Upper lobe of left lung (tissue), 6 donors: ENCODE measurements at regions not wholly inside any gene's neighbourhood (a gene's known extent, or its start where the extent isn't known, plus 50 kb on each side); places are given as distances from the start of the nearest gene placed in this dataset.

ENCODE experiments used
- ATAC-seq, 2 donors: fragments of 200-7000 bp; cut with Tn5 transposase; one replicate each; pipeline ENCODE4 v1.9.1; 2022; ENCODE audit warnings: mild to moderate bottlenecking in 2 of 2, moderate library complexity in 2 of 2; ENCODE audit not compliant: low FRiP score in 2 of 2
- DNase-seq, 2 donors: peaks; one replicate each; pipeline ENCODE4 v3.0.0-alpha.2; 2019 to 2020
- H3K27ac ChIP-seq, 4 donors: fragments of 200-600 bp; sonication (generic); one replicate each; pipeline ENCODE4 v1.5.1; 2016 to 2019
- H3K27me3 ChIP-seq, 4 donors: fragments of 200-600 bp; sonication (generic); one replicate each; pipeline ENCODE4 v1.5.1; 2017 to 2019
- H3K36me3 ChIP-seq, 4 donors: fragments of 200-600 bp; sonication (generic); one replicate each; pipeline ENCODE4 v1.5.1; 2016 to 2019
- H3K4me1 ChIP-seq, 4 donors: fragments of 200-600 bp; sonication (generic); one replicate each; pipeline ENCODE4 v1.5.1; 2018 to 2019
- H3K4me3 ChIP-seq, 4 donors: fragments of 200-600 bp; sonication (generic); one replicate each; pipeline ENCODE4 v1.5.1; 2017 to 2019; ENCODE audit warnings: mild to moderate bottlenecking in 2 of 4, moderate library complexity in 1 of 4
- H3K9me3 ChIP-seq, 4 donors: fragments of 200-600 bp; sonication (generic); one replicate each; pipeline ENCODE4 v1.5.1; 2018 to 2019
- EP300 ChIP-seq, 4 donors: sonication (generic); formaldehyde crosslinking; IDR thresholded peaks; one replicate each; pipeline ENCODE4 v1.5.1; 2017; ENCODE audit warnings: antibody characterized with exemption in 4 of 4, control low read depth in 2 of 4
- POLR2A ChIP-seq, 4 donors: fragments of 450-650 bp; IDR thresholded peaks; one replicate each; pipeline ENCODE4 v1.5.1; 2016 to 2017; ENCODE audit warnings: antibody characterized with exemption in 4 of 4, mild to moderate bottlenecking in 2 of 4
- POLR2AphosphoS5 ChIP-seq, 2 donors: sonication (generic); formaldehyde crosslinking; IDR thresholded peaks; one replicate each; pipeline ENCODE4 v1.5.1; 2017; ENCODE audit warnings: antibody characterized with exemption in 2 of 2
- WGBS, 2 donors: methylation state at CpG; one replicate each; pipeline ENCODE4 v1.1.5; 2017 to 2018; 5-methylcytosine and 5-hydroxymethylcytosine counted together
- TF ChIP-seq, protein P1 (sequence below), 6 experiments: fragments of 450-650 bp in 4 of 6; fragments of 200-600 bp in 2 of 6; sonication (generic) in 2 of 6; IDR thresholded peaks; one replicate each; pipeline ENCODE4 v1.5.1; 2016 to 2019; ENCODE audit warnings: antibody characterized with exemption in 6 of 6
- donor health status: DM: no; HTN: no; CAD: no; lungs with moderate emphysema.
- donor health status: DM: no; HTN: yes; CAD: no; lungs with severe emphysema.

DNA sequence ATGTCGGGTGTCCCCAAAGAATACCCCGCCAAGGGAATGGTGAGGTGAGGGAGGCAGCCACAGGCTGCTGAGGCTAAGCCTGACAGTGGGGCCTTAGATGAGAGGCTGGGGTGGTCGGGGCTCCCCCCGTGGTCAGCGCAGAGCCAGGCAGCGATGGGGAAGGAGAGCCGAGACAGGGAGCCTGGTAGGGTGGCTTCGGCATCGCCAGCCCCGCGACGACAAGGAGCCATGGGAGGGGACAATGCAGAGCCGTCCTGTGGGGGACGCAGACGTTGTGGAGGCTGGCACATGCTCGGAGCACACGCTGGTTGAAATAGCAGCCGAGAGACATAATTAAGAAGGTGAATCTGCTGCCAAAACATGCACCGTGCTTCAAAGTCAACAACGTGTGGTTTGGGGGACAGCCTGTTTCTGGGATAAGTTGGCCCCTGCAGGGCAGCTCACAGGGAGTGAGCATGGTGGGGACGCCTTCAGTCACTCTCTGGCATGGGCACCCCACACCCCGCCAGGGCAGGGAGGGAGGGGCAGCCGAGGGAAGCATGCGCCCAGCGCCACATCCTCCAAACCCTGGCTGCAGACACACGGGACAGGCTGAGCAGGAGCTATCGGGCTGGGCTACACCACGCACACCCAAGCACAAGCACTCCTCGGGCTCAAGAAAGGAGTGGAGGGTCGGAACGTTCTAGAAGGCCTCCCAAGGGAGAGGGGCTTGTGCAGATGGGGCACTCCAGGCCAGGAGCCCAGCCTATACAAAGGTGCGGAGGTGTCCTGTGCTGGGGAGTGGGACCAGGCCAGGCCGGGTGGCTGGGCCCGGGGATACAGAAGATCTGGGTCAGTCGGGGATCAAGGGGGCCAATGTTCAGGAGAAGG is 66.6 kb upstream of the C14orf180 start:
- no peaks in the 10 kb centered on the region for H3K4me1 ChIP-seq
- H3K4me3 ChIP-seq: no peak overlapping the region
- no peaks in the 10 kb centered on the region for H3K27me3 ChIP-seq
- TF ChIP-seq, protein P1, sequence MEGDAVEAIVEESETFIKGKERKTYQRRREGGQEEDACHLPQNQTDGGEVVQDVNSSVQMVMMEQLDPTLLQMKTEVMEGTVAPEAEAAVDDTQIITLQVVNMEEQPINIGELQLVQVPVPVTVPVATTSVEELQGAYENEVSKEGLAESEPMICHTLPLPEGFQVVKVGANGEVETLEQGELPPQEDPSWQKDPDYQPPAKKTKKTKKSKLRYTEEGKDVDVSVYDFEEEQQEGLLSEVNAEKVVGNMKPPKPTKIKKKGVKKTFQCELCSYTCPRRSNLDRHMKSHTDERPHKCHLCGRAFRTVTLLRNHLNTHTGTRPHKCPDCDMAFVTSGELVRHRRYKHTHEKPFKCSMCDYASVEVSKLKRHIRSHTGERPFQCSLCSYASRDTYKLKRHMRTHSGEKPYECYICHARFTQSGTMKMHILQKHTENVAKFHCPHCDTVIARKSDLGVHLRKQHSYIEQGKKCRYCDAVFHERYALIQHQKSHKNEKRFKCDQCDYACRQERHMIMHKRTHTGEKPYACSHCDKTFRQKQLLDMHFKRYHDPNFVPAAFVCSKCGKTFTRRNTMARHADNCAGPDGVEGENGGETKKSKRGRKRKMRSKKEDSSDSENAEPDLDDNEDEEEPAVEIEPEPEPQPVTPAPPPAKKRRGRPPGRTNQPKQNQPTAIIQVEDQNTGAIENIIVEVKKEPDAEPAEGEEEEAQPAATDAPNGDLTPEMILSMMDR (IDR thresholded peaks at IDR 0.05): no peak
- no peak for TF ChIP-seq POLR2AphosphoS5 (IDR thresholded peaks at IDR 0.05)
- TF ChIP-seq POLR2A (IDR thresholded peaks at IDR 0.05): no peak
- TF ChIP-seq EP300 (IDR thresholded peaks at IDR 0.05): no peak
- peak in 1 of 2 donors; percentile 66 for DNase-seq
- H3K9me3 ChIP-seq: peaks cover 0 to 14% (median 11%) of the 10 kb centered on the region in 4 donors
- ATAC-seq: no peak
- 66% methylated on average over 31 to 35 of the region's 35 CpGs for WGBS, 2 donors
- H3K27ac ChIP-seq: no peak overlapping the region
- no peaks in the 10 kb centered on the region for H3K36me3 ChIP-seq

DNA sequence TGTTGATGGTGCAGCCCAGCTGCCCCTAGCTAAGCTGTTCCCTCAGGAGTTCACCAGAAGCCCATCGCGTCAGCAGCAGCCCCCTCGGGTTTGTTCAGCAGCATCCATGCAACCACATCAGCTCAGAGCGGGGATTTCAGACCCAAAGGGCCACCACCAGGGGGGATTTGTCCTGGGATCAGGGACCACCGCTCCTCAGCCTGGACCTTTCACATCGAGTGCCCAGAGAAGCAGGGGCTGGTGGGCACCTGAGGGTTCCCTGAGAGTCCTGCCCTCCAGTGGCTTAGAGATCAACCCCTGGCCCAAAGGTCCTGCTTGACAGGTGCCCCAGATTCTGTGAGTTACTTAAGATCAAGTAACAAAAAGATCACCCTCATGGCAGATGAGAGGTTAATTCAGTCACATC is 65.9 kb upstream of the C14orf180 start:
- ATAC-seq (no peak), DNase-seq (no peak)
- Histone ChIP-seq H3K4me3 (no peak overlapping the region), H3K9me3 (peaks cover 0 to 14% (median 11%) of the 10 kb centered on the region in 4 donors), H3K27ac (no peak overlapping the region), H3K4me1 (no peaks in the 10 kb centered on the region), H3K36me3 (no peaks in the 10 kb centered on the region), H3K27me3 (no peaks in the 10 kb centered on the region)
- TF ChIP-seq POLR2A (IDR thresholded peaks at IDR 0.05): no peak
- no peak for TF ChIP-seq POLR2AphosphoS5 (IDR thresholded peaks at IDR 0.05)
- no peak for TF ChIP-seq EP300 (IDR thresholded peaks at IDR 0.05)
- TF ChIP-seq, protein P1 (IDR thresholded peaks at IDR 0.05): no peak
- WGBS, 2 donors: 62 to 89% methylated on average over 2 to 4 of the region's 6 CpGs

DNA sequence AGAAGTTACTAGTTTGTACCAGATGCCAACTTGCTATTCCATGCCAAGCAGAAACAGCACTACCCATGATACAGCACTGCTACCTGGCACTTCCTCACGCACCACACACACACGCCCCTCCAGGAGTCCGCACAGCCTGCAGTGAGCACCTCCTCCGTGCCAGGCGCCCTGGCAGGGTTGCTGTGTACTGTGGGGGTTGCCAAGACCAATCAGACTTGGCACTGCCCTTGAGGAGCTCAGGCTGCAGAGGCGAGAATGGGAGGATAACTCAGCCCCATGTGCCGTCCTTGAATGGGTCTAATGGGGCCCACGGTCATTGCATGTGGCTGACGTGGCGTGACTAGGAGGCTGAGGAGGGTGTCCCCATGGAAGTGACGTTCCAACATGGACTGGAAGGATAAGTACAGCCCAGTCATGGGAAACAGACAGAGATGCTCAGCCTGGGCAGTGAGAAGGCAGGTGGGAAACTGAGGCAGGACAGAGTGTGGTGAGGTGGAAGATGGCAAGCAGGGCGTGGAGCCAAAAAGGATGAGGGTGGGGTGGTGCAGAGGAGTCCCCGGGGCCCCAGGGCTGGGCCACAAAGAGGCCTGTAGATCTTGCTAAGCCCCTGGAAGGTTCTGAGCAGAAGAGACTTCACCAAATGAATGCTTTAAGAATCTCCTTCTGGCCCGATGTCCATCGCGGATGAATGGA is 65.3 kb upstream of the C14orf180 start:
- TF ChIP-seq EP300 (IDR thresholded peaks at IDR 0.05): no peak
- TF ChIP-seq, protein P1 (IDR thresholded peaks at IDR 0.05): no peak
- no peak for TF ChIP-seq POLR2AphosphoS5 (IDR thresholded peaks at IDR 0.05)
- no peak for TF ChIP-seq POLR2A (IDR thresholded peaks at IDR 0.05)
- H3K27ac ChIP-seq: no peak overlapping the region
- 75 to 76% methylated on average over 12 to 16 of the region's 16 CpGs for WGBS, 2 donors
- H3K4me1 ChIP-seq: no peaks in the 10 kb centered on the region
- H3K36me3 ChIP-seq: no peaks in the 10 kb centered on the region
- no peaks in the 10 kb centered on the region for H3K27me3 ChIP-seq
- DNase-seq: no peak
- no peak overlapping the region for H3K4me3 ChIP-seq
- H3K9me3 ChIP-seq: peaks cover 0 to 14% (median 11%) of the 10 kb centered on the region in 4 donors
- ATAC-seq: peak in 1 of 2 donors; percentile 8

DNA sequence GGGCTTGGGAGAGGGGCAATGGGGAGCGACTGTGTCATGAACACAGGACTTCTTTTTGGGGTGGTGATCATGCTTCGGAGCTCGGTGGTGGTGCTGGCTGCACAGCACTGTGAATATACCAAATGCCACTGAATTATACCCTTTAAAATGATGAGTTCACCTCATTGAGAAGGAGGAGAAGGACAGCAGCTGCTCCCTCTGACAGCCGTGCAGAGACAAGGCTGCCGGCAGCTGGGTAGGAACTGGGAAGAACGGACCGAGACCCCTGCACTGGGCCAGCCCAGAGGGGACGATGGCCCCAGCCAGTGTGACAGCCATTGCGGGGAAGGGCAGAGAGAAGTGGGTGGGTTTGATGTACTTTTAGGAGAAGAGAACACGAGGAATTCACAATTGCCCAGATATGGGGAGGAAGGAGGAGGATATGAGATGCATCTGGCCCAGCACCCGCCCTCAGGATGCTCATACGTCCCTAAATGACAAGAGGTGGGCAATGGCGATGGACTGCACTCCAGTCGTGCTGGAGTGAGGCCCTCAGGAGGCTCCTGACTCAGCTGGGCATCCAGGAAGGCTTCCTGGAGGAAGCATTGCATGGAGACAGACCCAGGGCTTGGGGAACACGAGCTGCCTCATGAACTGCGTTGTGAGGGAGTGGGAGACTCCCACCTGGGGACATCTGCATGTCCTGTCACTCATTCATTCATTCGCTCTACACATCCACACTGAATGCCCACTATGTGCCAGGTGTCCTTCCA is 64.3 kb upstream of the C14orf180 start:
- no peak overlapping the region for H3K4me3 ChIP-seq
- H3K9me3 ChIP-seq: peaks cover 0 to 14% (median 11%) of the 10 kb centered on the region in 4 donors
- TF ChIP-seq EP300 (IDR thresholded peaks at IDR 0.05) (no peak), POLR2AphosphoS5 (IDR thresholded peaks at IDR 0.05) (no peak), POLR2A (IDR thresholded peaks at IDR 0.05) (no peak)
- TF ChIP-seq, protein P1 (IDR thresholded peaks at IDR 0.05): no peak
- H3K27ac ChIP-seq: no peak overlapping the region
- ATAC-seq: no peak
- peak in 1 of 2 donors; percentile 37 for DNase-seq
- WGBS, 2 donors: 76% methylated on average over 16 to 17 of the region's 17 CpGs
- H3K4me1 ChIP-seq: no peaks in the 10 kb centered on the region
- H3K27me3 ChIP-seq: no peaks in the 10 kb centered on the region
- H3K36me3 ChIP-seq: no peaks in the 10 kb centered on the region
